ENCODE measurements at regions not wholly inside any gene's neighbourhood (a gene's known extent, or its start where the extent isn't known, plus 50 kb on each side); places are given as distances from the start of the nearest gene placed in this dataset.

DNA sequence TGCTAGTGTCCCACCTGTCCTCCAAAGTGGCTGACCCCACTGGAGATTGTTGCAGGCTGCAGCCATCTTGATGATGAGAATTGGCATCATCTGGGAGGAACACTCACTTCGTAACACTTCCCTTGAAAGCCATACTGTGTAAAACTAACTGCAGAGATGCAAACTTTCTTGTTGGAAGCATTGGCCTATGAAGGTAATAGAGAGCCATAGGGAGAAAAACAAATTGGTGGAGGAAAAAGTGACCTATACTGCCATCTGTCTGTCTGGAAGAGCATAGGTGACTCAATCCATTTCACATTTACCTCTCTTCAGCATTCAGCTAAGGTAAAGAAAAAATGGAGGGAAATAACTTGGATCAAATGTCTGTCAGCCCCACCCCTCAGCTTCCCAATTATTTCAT lies 473.4 kb downstream of the NTRK2 start:
- TF ChIP-seq, protein P1, sequence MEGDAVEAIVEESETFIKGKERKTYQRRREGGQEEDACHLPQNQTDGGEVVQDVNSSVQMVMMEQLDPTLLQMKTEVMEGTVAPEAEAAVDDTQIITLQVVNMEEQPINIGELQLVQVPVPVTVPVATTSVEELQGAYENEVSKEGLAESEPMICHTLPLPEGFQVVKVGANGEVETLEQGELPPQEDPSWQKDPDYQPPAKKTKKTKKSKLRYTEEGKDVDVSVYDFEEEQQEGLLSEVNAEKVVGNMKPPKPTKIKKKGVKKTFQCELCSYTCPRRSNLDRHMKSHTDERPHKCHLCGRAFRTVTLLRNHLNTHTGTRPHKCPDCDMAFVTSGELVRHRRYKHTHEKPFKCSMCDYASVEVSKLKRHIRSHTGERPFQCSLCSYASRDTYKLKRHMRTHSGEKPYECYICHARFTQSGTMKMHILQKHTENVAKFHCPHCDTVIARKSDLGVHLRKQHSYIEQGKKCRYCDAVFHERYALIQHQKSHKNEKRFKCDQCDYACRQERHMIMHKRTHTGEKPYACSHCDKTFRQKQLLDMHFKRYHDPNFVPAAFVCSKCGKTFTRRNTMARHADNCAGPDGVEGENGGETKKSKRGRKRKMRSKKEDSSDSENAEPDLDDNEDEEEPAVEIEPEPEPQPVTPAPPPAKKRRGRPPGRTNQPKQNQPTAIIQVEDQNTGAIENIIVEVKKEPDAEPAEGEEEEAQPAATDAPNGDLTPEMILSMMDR (IDR thresholded peaks at IDR 0.05): no peak
- TF ChIP-seq POLR2A (IDR thresholded peaks at IDR 0.05): no peak
